Fibroblast of peridontal ligament (primary cell): ENCODE measurements at regions not wholly inside any gene's neighbourhood (a gene's known extent, or its start where the extent isn't known, plus 50 kb on each side); places are given as distances from the start of the nearest gene placed in this dataset.

Source experiments
- DNase-seq: peaks from one replicate; pipeline ENCODE4 v3.0.0-alpha.2; 2010; ENCODE audit errors: extremely low read depth

DNA sequence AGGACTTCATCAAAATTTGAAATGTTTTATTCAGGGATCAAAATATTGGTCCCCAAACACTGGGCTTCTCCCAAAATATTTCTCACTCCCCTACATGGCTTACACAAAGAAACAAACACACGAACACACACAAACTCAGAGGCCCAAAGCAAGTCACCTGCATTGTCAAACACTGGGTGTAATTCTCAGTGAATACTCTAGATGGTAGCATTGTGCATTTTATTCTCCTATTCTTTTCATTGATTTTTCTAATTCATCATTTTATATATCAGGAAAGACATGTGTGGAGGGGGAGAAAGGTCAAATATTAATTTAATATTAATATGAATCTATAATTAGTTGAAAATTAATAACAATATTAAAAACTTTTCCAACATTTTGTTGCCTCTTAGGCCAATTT is 72.3 kb upstream of the TNMD start:
- DNase-seq = peak; percentile 25

DNA sequence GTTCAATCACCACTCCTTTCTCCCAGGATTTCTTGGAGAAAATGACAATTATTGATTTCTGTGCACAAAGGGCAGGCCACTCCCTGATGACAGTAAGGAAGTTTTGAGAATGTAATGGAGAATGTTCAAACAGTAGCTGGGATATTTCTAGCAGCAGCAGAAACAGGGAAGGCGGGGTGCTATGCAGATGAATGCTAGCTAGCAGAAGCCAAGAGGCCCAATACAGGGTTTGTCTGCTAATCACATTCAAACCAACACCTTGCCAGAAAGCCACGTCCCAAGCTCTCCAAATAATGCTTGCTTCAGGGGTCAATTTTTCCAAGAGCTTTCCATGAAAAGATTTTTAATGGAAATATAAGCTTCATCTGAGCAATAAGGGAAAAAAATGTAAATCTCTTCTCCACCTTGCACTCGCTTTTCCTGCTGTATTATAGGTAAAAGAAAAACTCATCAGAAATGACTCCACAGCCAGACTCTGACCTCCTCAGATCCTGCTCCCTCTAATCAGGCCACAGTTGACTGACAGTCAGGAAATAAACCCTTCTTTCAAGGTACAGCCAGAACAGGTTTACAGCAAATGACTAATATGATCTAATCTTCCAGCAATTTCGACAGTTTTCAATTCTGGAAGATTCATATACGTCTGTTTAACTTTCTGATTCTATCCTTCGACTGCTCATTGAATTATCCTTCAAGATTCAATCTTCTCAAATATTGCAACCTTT is 84.7 kb upstream of the PCDH19 start:
- no peak for DNase-seq

DNA sequence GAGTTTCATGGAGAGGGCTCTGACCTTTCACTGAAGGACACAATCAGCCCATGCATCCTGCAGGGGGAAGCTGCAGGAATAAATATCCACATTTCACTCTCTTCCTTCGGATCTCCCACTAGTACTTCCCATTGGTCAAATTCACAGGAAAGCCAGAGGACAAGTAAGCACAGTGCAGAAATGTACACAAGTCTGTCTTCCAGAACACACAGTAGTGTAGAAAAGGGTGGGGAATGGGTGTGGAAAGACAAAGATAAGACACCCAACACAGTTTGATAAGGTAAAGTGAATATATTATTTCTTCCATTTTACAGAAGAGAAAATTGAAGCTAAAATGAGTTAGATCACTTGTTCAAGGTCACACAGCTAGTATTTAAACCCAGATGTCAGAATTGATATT is 81.1 kb upstream of the PCDH19 start:
- no peak for DNase-seq

DNA sequence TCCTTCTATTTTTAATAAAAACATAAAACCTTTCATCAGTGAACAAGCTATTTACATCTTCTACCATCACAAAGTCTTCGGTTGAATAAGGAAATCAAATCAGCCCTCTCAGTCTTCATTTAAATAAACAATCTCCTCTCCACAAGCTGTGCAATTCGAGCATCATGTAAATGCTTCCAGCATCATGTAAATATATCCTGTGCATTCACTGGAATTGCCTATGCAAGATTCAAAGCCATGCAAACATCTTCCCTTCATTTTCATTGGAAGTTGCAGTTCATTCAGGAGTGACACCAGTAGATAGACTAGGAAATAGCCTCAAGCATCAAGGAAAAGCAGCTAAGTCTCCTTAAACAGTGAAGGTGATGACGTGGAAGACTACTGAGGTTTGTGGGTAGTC is 77.7 kb upstream of the PCDH19 start:
- DNase-seq = no peak

DNA sequence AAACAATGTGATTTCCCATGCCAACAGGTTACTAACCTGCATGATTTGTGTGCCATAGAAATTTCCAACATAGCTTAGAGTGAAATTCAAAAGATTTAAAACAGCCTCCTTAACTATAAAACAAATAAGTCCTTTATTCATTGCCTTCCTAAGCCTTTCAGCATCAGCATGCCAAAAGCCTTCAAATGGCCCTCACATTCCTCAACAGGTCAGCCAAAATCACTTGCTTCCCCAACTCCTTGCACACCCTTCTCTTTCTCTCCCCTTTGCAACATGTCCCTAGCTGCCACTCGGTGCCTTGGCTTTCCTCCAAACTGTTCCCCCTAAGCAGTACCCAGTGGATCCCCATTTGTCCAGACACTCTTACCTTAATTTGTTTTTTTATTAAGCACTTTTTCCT is 74.9 kb upstream of the PCDH19 start:
- DNase-seq = no peak

DNA sequence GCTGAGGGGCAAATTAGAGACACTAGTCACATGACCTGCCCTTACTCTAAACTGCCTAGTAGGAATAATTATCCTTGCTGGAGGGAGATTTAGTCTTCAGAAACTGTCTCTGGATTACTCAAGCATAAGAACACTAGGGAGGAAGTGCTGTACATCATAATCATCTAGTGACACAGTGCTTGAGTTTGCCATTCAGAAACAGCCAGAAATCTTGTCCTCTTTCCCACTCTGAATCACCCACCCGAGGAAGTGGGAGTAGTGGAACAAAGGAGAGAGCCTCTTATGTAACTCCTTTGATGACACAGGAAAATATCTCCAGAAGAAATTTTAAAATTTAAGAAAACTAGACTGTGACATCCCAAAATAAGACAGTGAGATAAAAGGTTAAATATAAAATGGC is 69.3 kb upstream of the PCDH19 start:
- DNase-seq = no peak

DNA sequence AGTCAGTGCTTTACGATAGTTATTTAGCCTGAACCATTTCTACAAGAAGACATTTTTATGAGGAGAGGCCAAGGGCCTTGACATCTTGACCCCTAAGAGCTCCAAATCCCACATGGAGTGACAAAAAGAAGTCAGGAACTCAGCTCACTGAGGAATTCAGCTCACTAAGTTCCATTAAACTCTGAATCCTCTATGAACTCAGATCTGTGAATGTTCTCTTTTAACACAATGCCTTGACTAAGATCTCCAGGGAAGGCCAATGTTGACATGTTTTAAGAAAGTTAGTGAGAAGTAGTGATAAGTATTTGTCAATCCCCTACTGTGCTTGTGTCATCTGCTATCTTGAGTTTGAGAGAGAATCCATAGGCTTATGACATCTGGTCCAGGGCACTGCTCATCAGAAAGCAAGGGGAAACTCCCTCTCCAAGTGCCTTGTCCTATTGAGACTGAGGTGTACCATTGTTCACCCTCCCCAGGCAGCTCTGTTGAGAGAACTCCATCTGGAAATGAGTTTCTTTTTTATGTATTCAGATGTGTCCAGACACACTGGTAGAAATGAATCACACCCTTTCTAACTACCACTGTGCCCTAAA is 68.7 kb upstream of the PCDH19 start:
- DNase-seq = no peak

DNA sequence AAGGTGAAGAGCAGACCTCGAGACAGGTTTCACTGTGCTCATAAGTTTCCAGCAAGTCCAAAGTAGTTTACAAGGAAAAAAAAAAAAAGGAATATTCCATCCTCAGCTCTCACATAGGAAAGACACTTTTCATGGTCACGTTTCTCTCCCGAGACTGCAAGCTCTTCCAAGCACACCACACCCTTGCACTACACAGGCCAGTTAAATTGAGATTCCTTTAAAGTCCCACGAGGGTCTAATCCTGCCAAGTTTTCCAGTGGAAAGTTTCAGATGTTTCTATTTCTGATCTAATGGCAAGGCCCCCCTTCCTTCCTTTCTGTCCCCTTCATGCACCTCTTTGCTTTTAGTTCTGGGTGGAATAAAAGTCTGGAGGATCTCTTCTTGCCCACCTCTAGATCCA is 67.9 kb upstream of the PCDH19 start:
- no peak for DNase-seq

DNA sequence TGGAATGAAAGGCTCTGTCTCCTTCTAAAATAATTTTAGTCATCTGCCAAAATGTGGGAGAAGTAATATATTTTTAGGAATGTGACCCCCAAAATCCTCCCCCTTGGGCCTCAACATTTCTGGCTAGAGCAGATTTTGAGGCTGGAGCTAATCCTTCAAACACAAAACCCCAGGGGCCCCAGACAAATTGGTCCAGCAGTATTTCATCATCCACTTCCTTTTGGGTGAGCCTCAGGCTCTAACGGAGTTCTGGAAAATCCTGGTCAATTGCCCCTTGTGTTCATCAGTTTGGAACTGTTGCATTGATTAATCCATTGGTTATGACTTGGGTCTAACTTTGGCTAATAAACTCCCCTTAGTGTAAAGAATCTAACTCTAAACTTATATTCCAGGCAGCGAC is 67.4 kb upstream of the PCDH19 start:
- DNase-seq = no peak
